Endometrium (tissue), 2 donors: ENCODE measurements at regions not wholly inside any gene's neighbourhood (a gene's known extent, or its start where the extent isn't known, plus 50 kb on each side); places are given as distances from the start of the nearest gene placed in this dataset.
"Not testable (repeated sequence)": the region's sequence is repeated elsewhere in the genome, so short reads cannot be mapped to it uniquely, and the experiment has no call there.

Experiments used
- FAIRE-seq: peaks from 2 replicates; lab custom pipeline; 2012; peaks lifted over from hg19 to GRCh38; lab: Jason Lieb, UNC
- donor health status: control.
- donor health status: control.

DNA sequence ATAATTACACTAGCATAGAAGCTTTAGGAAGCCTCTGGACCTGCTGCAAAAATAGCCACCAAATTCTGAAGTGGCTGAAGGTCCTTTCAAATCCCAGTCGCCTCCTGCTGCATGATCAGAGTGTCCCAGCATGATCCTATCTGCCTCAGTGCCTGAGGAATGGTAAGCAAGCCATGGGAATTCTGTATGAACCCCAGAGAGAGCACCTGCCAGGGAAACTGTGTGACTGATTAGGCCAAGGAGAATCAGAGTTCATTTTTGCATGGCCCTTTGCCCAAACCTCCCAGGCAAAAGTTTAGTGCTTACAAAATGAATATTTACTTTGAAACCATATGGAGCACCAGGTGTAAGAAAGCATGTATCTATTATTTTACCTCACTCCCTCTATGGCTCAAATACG, 221.4 kb downstream of the ARL4C start:
- no peak for FAIRE-seq

DNA sequence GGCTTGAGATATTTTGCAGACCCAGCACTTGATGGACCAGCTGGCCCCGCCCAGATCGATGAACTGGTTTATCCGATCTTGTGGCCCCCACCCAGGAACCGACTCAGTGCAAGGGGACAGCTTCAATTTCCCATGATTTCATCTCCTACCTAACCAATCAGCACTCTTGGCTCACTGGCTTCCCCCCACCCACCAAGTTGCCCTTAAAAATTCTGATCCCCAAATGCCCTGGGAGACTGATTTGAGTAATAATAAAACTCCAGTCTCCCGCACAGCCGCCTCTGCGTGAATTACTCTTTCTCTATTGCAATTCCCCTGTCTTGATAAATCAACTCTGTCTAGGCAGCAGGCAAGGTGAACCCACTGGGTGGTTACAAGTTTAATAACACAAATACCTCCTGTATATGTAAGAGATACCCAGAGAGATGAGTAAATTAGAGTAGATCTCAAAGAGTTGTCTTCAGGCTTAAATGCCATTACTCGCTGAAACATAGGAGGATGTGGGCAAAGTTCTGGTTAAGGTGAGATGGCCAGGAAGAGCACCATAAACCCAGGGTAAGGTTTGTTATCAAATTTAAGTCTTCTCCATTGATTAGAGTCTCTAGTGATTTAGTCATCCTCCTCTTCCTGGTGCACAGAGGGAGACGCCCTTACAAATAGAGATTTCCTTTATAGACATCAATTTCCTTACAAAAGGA, 222.8 kb downstream of the ARL4C start:
- FAIRE-seq, result no peak

DNA sequence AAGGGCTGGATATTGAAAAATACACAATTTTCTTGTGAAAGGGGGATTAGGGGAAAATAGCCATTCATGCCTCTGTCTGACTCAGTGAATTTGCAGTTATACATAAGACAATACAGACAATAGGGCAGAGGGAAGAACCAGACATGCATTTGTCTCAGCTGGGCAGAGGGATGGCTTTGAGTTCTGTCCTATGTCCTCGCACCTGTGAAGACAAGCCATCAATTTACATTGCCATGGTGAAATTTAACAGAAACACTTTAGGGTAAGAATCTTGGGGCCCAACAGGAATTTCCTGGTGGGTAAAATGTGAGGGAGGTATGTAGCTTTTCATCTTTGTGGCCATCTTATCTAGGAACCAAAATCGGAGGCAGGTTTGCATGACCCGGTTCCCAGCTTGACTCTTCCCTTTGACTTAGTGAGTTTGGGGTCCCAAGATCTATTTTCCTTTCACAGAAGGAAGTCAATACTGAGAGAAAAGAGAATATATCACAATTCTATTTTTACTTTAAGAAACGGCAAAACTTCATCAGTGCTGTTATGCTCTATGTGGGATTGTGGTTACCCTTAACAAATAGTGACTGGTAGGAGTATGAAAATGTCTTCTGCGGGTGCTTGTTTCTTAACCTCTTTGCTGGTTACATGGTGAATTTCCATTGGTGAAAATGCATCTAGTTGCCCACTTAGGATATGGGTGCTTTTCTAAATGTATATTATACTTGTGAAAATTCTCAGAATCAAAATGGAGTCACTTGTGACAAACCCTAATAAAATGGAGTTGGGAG, 221.8 kb downstream of the SPP2 start:
- no peak for FAIRE-seq

DNA sequence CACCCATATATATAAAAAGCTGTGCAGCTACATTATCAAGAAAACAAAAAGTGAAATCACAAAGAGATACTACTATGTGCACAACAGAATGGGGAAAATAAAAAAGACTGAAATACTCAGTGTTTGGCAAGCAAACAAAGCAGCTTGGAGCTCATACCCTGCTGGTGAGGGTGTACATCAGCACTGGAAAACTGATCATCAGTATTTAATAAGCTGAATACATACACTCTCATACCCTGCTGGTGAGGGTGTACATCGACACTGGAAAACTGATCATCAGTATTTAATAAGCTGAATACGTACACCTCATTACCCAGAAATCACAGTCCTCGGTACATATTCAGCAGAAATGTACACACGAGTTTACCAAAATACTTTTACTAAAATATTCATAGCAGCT, 220.8 kb downstream of the SPP2 start:
- no peak for FAIRE-seq

DNA sequence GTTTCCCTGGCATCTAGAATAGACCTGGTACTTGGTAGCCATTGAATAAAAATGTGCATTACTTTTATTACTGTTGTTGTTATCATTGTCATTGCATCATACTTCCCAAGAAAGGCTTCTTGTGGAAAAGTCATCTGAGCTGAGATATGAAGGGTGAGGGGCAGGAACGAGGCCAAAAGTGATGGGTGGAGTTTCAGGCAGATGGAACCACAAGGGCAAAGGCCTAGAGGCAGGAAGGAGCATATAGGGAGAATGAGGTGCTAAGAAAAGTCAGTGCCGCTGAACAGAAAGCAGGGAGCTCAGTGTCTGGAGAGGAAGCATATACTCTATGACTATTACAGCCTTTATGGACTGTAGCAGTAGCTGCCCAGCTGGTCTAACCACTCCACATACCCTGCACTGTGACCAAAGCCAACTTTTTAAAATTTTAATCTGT, 219.3 kb downstream of the SPP2 start:
- no peak for FAIRE-seq

DNA sequence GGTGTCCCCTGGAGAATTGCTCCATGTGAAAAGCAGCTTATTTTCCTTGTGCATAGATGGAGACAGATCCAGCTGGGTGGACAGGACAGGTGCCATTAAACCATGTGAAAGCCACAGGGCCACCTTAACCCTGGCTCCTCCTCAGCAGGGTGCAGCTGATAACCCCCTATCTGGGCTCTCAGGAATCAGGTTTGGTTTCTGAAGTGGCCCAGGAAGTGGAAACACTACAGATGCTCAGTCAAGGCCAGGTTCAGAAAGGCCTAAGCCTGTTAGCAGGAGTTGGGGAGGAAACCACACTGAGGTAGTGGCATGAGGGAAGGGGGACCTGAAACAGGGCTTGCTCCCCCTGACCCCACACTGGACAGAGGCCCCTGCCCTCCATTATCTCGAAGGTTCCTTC, 217.0 kb downstream of the SPP2 start:
- FAIRE-seq, result no peak

DNA sequence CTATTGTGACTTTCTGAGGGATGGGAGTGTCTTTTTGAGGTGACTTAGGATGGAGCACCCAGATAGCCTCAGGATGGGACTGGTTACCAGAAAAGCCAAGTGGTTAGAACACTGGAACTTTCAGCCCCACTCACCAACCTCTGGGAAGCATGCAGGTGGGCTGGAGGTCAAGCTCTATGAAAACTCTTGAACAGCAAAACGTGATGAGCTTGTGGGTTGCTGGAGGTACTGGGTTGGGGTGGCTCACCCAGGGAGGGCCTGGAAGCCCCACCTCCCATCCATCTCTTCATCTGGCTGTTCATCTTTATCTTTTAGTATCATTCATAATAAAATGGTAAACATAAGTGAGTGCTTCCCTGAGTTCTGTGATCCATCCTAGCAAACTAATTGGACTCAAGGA, 216.4 kb downstream of the SPP2 start:
- FAIRE-seq, result no peak

DNA sequence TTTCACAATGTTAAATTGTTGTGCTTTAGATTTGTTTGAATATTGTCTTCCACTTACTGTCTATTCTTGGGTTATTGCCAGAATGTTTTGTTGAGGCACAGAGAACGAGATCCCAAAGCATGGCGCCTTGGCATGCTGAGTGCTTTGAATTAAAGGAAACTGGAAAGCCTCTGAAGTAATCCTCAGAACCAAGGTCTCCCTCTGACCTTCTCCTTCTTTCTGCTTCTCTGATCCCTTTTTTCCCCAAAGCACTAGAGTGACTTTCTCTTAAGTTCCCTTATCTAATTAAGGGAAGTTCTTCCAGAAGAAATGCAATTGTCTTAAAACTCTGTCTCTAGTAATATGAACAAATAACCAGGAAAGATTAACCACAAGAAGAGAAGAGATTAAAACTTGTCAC, 214.7 kb downstream of the SPP2 start:
- no peak for FAIRE-seq

DNA sequence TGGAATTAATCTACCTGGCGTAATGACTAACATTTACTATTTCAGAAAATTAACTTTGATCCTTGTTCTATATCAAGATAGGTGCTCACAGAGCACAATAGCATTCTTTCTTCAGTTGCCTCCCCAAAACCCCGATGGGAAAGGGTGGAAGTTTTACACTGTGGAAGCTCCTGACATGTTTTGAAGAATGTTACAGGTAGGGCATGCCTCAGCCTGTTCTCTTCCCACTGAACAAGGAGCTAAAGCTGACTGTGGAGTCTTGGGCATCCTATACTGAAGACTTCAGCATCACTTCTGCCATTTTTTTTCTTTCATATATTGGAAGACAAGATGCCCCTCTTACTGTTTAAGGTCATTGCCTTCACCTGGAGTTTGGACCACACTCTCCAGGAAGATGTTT, 211.2 kb downstream of the SPP2 start:
- FAIRE-seq, result no peak

DNA sequence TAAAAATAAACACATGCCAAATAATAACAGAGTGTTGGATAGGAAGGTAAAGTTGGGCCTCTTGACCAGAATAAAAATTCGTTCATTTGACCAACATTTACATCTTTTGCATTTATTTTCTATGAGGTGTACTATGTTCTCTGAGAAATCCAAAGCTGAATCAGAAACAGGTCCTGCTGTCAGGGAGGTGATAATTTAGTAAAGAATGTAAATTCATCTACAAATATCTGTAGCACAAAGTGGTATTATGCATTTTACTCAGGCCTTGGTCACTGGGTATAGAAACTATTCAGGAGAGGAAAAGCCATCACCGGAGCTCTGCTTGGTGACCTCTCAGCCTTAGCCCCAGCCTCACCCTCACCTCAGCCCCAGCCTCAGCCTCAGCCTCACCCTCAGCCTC, 208.9 kb downstream of the SPP2 start:
- no peak for FAIRE-seq

DNA sequence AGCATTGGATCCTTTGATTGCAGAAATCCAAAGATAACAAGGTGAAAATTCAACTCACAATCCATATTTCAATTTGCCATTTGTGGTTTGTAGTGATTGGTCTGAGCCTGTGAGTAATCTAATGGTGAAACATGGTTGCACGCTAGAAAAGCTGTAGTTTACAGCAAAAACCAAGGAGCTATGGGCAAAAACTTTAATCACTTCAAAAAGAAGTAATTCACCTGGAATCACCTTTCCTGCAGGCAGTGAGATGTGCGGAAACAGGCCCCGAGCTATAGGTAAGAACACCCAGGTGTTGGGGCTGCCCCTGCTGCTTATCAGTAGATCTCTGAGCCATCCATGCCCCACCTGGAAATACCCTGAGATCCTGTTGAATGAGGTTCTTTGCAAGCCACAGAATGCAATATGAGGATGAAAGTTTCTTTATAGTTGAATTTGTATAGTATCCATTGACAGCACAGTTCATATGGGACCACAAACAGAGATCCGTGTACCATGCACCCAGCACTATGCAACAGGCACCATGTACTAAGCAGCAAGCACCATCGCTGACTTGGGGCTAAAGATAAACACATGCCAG, 208.2 kb downstream of the SPP2 start:
- FAIRE-seq, result no peak

DNA sequence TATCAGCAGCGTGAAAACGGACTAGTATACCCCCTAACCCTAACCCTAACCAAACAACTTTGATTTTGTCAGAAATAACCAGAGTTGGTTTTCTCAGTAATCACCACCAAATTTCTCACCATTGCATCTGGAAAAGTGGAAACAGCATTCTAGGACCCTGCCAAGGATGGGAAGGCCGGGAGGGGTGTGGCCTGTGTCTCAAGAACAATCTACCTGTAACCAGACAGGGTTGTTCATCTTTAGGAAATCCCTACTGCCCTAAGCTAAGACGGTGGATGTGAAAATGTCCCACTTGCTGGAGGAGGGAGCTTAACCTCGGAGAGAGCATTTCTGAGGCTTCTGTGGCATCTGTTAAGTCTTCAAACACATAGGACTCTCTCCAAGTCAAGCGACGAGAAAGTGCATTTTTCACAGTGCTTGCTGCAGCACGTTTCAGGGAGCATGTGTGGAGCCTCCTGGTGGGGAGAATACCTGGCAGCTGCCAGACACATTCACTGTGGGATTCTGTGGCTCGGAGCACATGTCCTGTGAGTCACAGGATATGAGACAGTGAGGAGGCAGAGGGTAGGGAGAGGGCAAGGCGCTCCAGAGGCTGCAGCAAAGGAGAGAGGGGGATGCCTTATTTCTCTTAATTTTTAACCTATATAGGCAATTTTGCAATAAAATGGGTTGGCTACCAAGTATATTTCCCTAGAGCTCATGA, 207.5 kb downstream of the SPP2 start:
- no peak for FAIRE-seq

DNA sequence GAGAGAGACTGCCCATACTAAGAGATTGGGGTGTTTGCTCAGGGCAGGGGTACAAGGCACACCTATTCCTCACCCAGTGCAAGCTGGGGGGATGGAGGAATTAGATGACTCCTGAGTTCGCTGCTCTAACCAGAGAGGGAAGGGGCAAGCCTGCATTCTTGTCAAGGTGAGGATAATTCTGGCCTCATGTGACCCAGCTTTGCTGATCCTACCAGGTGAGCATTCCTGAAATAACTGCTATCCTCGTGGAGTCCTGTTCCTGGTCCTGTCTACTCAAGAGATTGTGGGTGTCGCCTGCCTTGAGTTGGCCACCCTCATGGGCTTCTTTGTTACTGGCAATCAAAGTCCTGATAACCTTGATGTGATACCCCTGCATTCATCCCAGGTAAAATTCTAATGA, 206.0 kb downstream of the SPP2 start:
- no peak for FAIRE-seq

DNA sequence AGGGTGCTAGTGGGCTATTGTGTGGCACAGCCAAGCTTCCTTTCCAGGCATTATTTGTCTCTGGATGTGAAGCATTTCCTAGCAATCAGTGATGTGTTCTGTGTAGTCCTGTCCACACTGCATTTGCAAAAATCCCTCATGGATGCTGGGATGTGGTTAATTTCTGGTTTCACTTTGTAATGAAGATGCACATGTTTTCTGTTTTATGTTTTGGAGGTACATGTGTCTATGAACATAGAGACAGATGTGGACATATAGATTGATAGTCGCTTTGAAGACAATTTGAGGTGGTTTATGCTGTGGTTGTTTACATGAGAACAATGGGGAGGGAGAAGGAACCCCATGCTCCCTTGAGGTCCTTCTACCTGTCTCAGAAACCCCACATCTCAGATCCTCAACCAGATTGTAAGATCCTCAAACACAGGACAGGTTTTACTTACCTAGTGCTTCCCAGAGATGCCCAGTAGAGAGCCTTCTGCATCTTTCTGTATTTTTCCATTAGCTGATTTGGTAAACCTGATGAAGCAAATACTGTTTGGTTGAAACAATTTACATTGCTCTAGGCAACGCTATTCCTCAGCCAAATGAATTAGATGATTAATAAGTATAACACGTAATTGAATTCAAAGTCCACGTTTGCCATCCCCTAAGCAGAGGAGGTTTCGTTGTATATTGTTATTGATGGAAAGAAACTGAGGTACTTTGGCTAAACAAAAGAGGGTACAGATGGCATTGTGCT, 204.4 kb downstream of the SPP2 start:
- FAIRE-seq, result no peak

DNA sequence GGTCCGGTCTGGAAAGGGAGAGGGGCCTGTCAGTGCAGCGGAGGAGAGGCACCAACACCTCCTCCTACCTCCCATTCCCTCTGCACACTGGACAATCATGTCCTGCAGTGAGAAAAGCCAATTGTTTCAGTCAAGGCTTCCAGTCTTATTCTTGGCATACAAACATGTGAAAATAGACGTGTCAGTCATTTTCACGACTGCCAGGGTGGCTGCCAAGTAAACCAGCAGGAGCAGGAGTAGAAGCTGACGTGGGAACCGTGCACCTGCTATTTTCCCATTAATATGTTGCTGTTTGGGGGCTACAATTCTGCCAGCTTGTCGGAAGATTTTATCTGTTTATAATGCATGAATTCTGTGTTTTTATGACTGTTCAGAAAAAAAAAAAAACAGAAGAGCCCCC, 202.3 kb downstream of the SPP2 start:
- no peak for FAIRE-seq

DNA sequence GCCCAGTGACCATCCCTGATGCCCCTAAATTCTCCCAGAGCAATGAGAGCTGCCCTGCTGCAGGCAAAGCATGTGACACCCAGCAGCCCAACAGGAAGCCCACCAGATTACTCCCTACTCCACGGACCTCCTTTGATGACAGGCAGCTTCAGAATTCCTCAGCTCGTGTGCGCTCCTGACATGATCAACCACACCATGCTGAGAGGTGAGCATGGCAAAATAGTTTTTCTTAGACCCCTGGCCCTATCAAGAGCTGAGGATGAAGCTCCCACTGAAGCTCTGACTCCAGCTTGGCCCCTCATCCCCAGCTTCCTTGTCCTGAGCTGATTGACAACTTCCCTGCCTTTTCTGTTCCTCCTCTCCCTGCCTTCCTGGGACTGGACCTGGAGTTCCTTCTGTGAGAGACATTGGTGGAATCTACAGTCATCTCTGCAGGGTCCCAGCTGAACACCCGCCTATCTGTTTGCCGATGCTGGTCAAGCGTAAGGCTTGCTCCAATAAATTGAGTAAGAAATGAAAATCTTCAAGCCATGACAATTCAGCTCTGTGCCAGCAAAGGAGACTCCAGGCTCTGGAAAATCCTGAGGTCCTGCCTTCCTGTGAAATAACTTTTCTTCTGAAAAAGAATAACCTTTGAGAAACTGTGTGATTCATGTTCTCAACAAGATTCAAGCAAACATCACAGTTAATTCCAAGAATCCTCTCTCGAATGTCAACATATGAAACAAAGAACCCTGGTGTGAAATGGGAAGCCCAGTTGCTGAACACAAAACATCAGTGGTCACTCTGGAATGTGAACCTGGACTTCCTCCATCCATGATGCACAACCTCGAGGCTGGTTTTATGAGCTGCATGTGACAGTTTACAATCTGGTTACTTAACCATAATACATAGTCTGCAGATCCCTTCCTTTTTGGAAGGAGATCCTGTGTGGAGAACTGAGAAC, 201.1 kb downstream of the SPP2 start:
- FAIRE-seq, result peak; percentile 51

DNA sequence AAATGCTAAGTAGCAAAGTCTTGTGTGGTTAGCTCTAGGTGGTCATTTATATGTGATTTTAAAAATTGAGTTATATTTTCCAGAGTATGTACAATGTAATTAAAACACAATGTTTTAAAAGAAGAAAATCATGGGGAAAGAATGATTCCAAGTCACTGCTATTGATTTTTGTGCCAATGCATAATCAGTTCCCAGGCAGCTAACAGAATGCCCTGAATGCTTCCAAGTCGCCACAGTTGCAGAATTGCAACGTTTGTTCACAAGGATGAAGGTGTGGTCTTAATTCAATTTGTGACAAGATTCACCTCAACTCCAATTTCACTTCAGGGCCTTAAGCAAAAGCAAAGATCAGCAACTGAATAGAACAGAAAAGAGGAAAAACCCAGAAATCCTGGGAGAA, 200.4 kb downstream of the SPP2 start:
- FAIRE-seq, result no peak

DNA sequence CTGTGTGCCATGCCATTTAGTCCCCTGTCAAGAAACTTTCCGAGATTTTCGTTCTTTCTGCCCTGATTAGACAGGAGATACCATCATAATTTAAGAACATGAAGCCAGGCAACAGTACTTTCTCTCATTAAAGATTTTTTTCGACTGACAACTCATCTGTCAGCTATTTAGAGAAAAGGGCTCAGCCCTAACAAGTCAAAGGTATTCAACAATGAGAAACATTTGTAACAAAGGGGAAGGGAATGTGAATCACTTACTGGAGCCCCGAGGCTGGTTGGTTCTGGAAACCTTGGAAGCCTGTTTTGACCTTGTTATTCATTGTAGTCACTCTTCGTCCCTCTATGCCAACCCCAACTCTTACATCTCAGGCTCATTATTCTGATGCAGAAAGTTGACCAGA, 199.4 kb downstream of the SPP2 start:
- FAIRE-seq, result no peak

DNA sequence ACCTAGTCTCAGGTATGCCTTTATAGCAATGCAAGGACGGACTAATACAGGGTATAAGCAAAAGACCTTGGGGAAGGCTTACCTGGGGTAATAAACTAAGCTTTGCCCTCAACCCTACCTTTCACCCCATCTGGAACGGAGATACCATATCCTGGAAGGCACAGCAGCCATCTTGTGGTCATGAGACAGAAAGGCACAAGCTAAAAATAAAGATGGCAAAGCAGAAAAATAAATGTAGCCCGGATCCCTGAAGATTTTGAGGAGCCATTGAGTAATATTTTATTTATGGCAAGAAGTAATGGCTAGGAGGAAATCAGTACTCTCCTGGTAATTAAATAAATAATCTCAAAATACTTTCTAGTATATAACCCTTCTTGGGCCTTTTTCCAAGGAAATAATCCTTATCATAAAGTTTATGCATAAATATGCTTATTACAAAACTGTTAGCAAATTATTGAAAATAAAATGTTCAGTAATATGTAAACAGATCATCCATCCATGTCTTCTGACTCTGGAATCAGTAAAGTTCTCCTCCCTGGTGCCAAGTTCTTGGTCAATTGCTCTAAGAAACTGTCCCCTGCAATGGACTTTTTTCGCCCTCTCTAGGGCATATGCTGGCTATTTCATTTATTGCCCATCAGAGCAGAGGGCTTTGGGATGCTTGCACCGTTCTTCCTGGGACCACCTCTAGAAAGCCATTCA, 198.7 kb downstream of the SPP2 start:
- FAIRE-seq, result no peak

DNA sequence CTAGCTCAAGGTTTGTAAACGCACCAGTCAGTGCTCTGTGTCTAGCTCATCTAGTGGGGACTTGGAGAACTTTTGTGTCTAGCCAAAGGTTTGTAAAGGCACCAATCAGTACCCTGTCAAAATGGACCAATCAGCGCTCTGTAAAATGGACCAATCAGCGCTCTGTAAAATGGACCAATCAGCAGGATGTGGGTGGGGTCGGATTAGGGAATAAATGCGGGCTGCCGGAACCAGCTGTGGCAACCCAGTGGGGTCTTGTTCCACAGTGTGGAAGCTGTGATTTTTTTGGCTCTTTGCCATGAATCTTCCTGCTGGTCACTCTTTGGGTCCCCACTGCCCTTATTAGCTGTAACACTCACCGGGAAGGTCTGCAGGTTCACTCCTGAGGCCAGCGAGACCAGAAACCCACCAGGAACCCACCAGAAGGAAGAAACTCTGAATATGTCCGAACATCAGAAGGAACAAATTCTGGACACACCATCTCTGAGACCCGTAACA, 197.8 kb downstream of the SPP2 start:
- FAIRE-seq, result not testable (repeated sequence)
